HG03521 (cell line): ENCODE measurements at regions not wholly inside any gene's neighbourhood (a gene's known extent, or its start where the extent isn't known, plus 50 kb on each side); places are given as distances from the start of the nearest gene placed in this dataset.
"Not testable (repeated sequence)": the region's sequence is repeated elsewhere in the genome, so short reads cannot be mapped to it uniquely, and the experiment has no call there.

Source experiments
- ATAC-seq: cut with Tn5 transposase; IDR thresholded peaks from one replicate; pipeline ENCODE4 v1.9.1; 2021; ENCODE audit warnings: mild to moderate bottlenecking, moderate library complexity; ENCODE audit not compliant: unreplicated experiment

- ATAC-seq = no peak
Observed at GRCh38 chr1:209132736-209133467, 450.6 kb upstream of the CAMK1G start.

- ATAC-seq = no peak
Observed at GRCh38 chr1:209134001-209134400, 449.5 kb upstream of the CAMK1G start.

- ATAC-seq = no peak
Observed at GRCh38 chr1:209143916-209144315, 439.6 kb upstream of the CAMK1G start.

- no peak for ATAC-seq
Observed at GRCh38 chr1:209150114-209150513, 433.4 kb upstream of the CAMK1G start.

- ATAC-seq = no peak
Observed at GRCh38 chr1:209153411-209153810, 430.1 kb upstream of the CAMK1G start.

GRCh38 chr1:209154912-209155311 is 428.6 kb upstream of the CAMK1G start:
- ATAC-seq = no peak

- no peak for ATAC-seq
Observed at GRCh38 chr1:209155546-209155945, 428.0 kb upstream of the CAMK1G start.

GRCh38 chr1:209156991-209157390 is 426.5 kb upstream of the CAMK1G start:
- no peak for ATAC-seq

- no peak for ATAC-seq
Observed at GRCh38 chr1:209157546-209158249, 425.8 kb upstream of the CAMK1G start.

GRCh38 chr1:209158851-209159250 is 424.7 kb upstream of the CAMK1G start:
- no peak for ATAC-seq

- ATAC-seq = no peak
Observed at GRCh38 chr1:209160230-209160629, 423.3 kb upstream of the CAMK1G start.

GRCh38 chr1:209162651-209163050 is 420.9 kb upstream of the CAMK1G start:
- no peak for ATAC-seq

- ATAC-seq = no peak
Observed at GRCh38 chr1:209168204-209168603, 415.3 kb upstream of the CAMK1G start.

GRCh38 chr1:209171151-209171550 is 412.4 kb upstream of the CAMK1G start:
- no peak for ATAC-seq

GRCh38 chr1:209172286-209172685 is 411.2 kb upstream of the CAMK1G start:
- ATAC-seq = no peak

- not testable (repeated sequence) for ATAC-seq
Observed at GRCh38 chr1:209172792-209173542, 410.5 kb upstream of the CAMK1G start.

- not testable (repeated sequence) for ATAC-seq
Observed at GRCh38 chr1:209173796-209174195, 409.7 kb upstream of the CAMK1G start.

- ATAC-seq = no peak
Observed at GRCh38 chr1:209176866-209177430, 406.6 kb upstream of the CAMK1G start.

GRCh38 chr1:209183195-209183594 is 400.3 kb upstream of the CAMK1G start:
- ATAC-seq = no peak

- no peak for ATAC-seq
Observed at GRCh38 chr1:209187589-209187988, 395.9 kb upstream of the CAMK1G start.

- no peak for ATAC-seq
Observed at GRCh38 chr1:209190591-209191261, 392.8 kb upstream of the CAMK1G start.
